Astrocyte (in vitro differentiated cells and primary cell): ENCODE measurements at regions not wholly inside any gene's neighbourhood (a gene's known extent, or its start where the extent isn't known, plus 50 kb on each side); places are given as distances from the start of the nearest gene placed in this dataset.

Experiments
- CTCF ChIP-seq: IDR thresholded peaks from 2 replicates; pipeline ENCODE4 v1.5.1; 2011; ENCODE audit warnings: low read depth, mild to moderate bottlenecking, inconsistent platforms, low read length, moderate library complexity; ENCODE audit not compliant: insufficient read depth
- EZH2 ChIP-seq: IDR thresholded peaks from 2 replicates; pipeline ENCODE4 v1.6.1; 2012; ENCODE audit warnings: mild to moderate bottlenecking, low read length, inconsistent platforms; ENCODE audit not compliant: insufficient read depth

GRCh38 chr20:56710125-56710524 is 81.0 kb downstream of the TFAP2C start:
- TF ChIP-seq CTCF: no peak
- TF ChIP-seq EZH2: no peak
